Activated CD4-positive, alpha-beta T cell treated with anti-CD3 and anti-CD28 coated beads, Interleukin-2, Interleukin-4, amounts not matched to agents 100 ng/mL and 50 ng/mL, durations not matched to agents 16 hours and 8 hours (primary cell): ENCODE measurements at regions not wholly inside any gene's neighbourhood (a gene's known extent, or its start where the extent isn't known, plus 50 kb on each side); places are given as distances from the start of the nearest gene placed in this dataset.
"Not testable (repeated sequence)": the region's sequence is repeated elsewhere in the genome, so short reads cannot be mapped to it uniquely, and the experiment has no call there.

ENCODE experiments used
- DNase-seq: peaks from one replicate; pipeline ENCODE4 v3.0.0-alpha.2; 2020; ENCODE audit warnings: low spot score

GRCh38 chr3:65303431-65303830 is 615.6 kb upstream of the ADAMTS9 start:
- no peak for DNase-seq

GRCh38 chr3:65291448-65292125 is 603.8 kb upstream of the ADAMTS9 start:
- no peak for DNase-seq

- no peak for DNase-seq
Observed at GRCh38 chr3:65288776-65289175, 601.0 kb upstream of the ADAMTS9 start.

GRCh38 chr3:65285956-65286355 is 598.2 kb upstream of the ADAMTS9 start:
- no peak for DNase-seq

- no peak for DNase-seq
Observed at GRCh38 chr3:65284961-65285360, 597.2 kb upstream of the ADAMTS9 start.

GRCh38 chr3:65284546-65284945 is 596.7 kb upstream of the ADAMTS9 start:
- no peak for DNase-seq

- no peak for DNase-seq
Observed at GRCh38 chr3:65279225-65279782, 591.5 kb upstream of the ADAMTS9 start.

GRCh38 chr3:65277798-65278197 is 590.0 kb upstream of the ADAMTS9 start:
- DNase-seq: no peak

- DNase-seq: no peak
Observed at GRCh38 chr3:65276551-65276950, 588.8 kb upstream of the ADAMTS9 start.

- no peak for DNase-seq
Observed at GRCh38 chr3:65268426-65268825, 580.6 kb upstream of the ADAMTS9 start.

GRCh38 chr3:65265942-65266590 is 578.3 kb upstream of the ADAMTS9 start:
- no peak for DNase-seq

GRCh38 chr3:65265511-65265910 is 577.7 kb upstream of the ADAMTS9 start:
- DNase-seq: no peak

- no peak for DNase-seq
Observed at GRCh38 chr3:65262548-65262947, 574.7 kb upstream of the ADAMTS9 start.

GRCh38 chr3:65259946-65260345 is 572.1 kb upstream of the ADAMTS9 start:
- no peak for DNase-seq

- not testable (repeated sequence) for DNase-seq
Observed at GRCh38 chr3:65252914-65253313, 565.1 kb upstream of the ADAMTS9 start.

GRCh38 chr3:65252266-65252665 is 564.5 kb upstream of the ADAMTS9 start:
- no peak for DNase-seq

GRCh38 chr3:65251375-65251774 is 563.6 kb upstream of the ADAMTS9 start:
- DNase-seq: no peak

- no peak for DNase-seq
Observed at GRCh38 chr3:65246561-65246960, 558.8 kb upstream of the ADAMTS9 start.

- no peak for DNase-seq
Observed at GRCh38 chr3:65245133-65246063, 557.6 kb upstream of the ADAMTS9 start.

- no peak for DNase-seq
Observed at GRCh38 chr3:65240366-65240765, 552.6 kb upstream of the ADAMTS9 start.

GRCh38 chr3:65238652-65239051 is 550.9 kb upstream of the ADAMTS9 start:
- no peak for DNase-seq

GRCh38 chr3:65234499-65234898 is 546.7 kb upstream of the ADAMTS9 start:
- no peak for DNase-seq

GRCh38 chr3:65233561-65233960 is 545.8 kb upstream of the ADAMTS9 start:
- no peak for DNase-seq
